AG04449 (cell line): ENCODE measurements at regions not wholly inside any gene's neighbourhood (a gene's known extent, or its start where the extent isn't known, plus 50 kb on each side); places are given as distances from the start of the nearest gene placed in this dataset.

Experiments used
- CTCF ChIA-PET: fragments of 350-600 bp; formaldehyde crosslinking; extraction: SDS; loops from one replicate; lab custom pipeline; 2021; ENCODE audit warnings: antibody characterized with exemption; lab: Yijun Ruan, JAX
- POLR2A ChIA-PET: fragments of 400-600, 350-600 bp; formaldehyde crosslinking; extraction: SDS; loops from one replicate; lab custom pipeline; 2020; ENCODE audit warnings: antibody characterized with exemption, inconsistent platforms; lab: Yijun Ruan, JAX
- DNase-seq: peaks from one replicate; pipeline ENCODE4 v3.0.0-alpha.2; 2010; ENCODE audit warnings: low read depth, low spot score
- H3K4me3 ChIP-seq: 2 replicates; pipeline ENCODE4 v1.5.1; 2011; ENCODE audit warnings: low read depth, mild to moderate bottlenecking, control low read depth, low read length
- TF ChIP-seq, protein P1 (sequence below): IDR thresholded peaks from one replicate; pipeline ENCODE4 v1.5.1; 2011; ENCODE audit warnings: mild to moderate bottlenecking, moderate library complexity, low read length, control low read depth, inconsistent platforms; ENCODE audit not compliant: insufficient read depth; ENCODE audit errors: missing control alignments

DNA sequence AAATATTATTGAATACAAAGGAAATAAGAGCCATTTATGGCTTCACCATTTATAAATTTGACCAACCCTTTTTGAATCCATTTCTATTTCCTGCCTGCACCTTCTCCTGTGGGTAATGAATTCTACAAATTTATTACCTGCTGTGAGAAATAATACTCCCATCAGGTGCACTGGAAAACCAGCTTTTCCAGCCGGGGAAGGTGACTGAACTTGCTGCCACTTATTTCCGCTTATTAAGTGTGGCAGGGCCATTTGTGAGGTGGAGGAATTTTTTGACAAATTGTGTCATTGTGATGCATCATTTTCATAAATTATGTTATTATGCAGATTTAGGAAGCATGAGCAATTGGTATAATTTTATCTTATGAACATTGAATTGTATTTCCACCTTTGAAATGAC lies 151.1 kb downstream of the SQOR start:
- DNase-seq: no peak
- POLR2A ChIA-PET: no interaction called here
- TF ChIP-seq, protein P1, sequence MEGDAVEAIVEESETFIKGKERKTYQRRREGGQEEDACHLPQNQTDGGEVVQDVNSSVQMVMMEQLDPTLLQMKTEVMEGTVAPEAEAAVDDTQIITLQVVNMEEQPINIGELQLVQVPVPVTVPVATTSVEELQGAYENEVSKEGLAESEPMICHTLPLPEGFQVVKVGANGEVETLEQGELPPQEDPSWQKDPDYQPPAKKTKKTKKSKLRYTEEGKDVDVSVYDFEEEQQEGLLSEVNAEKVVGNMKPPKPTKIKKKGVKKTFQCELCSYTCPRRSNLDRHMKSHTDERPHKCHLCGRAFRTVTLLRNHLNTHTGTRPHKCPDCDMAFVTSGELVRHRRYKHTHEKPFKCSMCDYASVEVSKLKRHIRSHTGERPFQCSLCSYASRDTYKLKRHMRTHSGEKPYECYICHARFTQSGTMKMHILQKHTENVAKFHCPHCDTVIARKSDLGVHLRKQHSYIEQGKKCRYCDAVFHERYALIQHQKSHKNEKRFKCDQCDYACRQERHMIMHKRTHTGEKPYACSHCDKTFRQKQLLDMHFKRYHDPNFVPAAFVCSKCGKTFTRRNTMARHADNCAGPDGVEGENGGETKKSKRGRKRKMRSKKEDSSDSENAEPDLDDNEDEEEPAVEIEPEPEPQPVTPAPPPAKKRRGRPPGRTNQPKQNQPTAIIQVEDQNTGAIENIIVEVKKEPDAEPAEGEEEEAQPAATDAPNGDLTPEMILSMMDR: no peak
- CTCF ChIA-PET: interaction anchor here (1.0 kb wide), 1 partner anchor 81 kb away, joined by 3 read pairs; no protein-coding TSS in a partner anchor
- H3K4me3 ChIP-seq: no peak overlapping the region

DNA sequence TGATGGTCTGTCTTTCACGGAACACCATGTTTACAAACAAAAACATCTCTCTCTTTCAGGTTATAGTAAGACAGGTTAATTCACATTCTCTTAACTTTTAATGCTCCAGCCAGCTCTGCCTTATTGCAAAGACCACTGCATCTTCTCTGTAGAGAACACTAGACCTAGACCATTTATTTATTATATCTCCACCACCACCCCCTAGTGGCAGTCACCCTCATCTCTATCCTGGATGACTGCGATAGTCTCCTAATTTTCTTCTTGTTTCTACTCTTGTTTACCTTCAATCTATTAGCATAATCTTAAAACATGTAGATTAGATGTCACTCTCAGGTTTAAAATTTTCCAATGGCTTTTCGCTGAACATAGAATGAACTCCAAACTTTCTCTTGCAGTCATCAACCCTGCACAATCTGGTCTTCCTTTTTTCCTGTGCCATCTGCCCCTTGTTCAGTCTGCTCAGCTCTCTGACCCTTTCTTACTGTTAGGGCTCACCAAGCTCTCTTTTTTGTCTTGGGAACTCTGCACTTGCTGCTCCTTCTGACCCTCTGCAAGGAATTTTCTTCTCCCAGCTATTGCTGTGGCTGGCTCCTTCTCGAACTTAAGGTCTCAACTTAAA lies 155.6 kb downstream of the SQOR start:
- H3K4me3 ChIP-seq: no peak overlapping the region
- no peak for DNase-seq
- TF ChIP-seq, protein P1: peak; percentile 40
- ChIA-PET POLR2A (no interaction called here), CTCF (interaction anchor here (1.0 to 3.9 kb wide), 7 partner anchors 8 to 86 kb away, joined by 3 to 23 read pairs (median 6); no protein-coding TSS in a partner anchor)

DNA sequence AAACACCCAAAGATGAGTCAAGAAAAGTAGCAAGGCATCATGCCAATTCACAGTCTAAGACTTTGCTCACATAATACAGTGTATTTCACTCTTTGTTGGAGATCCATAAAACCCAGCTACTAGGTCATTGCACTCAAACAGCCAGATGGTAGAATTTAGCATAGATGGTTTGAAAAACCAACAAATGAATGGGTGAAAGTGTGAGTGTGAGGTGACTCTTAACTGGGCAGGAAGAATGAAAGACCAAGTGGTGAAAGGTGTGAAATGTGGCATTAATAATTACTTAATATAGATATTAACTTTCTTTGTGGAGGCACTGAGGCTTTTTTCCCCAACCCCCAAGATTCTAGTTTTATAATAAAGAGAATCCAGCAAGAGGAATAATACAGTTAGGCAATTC lies 159.5 kb downstream of the SQOR start:
- no peak for DNase-seq
- POLR2A ChIA-PET: no interaction called here
- TF ChIP-seq, protein P1: no peak
- no peak overlapping the region for H3K4me3 ChIP-seq
- CTCF ChIA-PET: interaction anchor here (0.9 to 1.1 kb wide), 2 partner anchors 86 to 88 kb away, joined by 3 read pairs; no protein-coding TSS in a partner anchor

DNA sequence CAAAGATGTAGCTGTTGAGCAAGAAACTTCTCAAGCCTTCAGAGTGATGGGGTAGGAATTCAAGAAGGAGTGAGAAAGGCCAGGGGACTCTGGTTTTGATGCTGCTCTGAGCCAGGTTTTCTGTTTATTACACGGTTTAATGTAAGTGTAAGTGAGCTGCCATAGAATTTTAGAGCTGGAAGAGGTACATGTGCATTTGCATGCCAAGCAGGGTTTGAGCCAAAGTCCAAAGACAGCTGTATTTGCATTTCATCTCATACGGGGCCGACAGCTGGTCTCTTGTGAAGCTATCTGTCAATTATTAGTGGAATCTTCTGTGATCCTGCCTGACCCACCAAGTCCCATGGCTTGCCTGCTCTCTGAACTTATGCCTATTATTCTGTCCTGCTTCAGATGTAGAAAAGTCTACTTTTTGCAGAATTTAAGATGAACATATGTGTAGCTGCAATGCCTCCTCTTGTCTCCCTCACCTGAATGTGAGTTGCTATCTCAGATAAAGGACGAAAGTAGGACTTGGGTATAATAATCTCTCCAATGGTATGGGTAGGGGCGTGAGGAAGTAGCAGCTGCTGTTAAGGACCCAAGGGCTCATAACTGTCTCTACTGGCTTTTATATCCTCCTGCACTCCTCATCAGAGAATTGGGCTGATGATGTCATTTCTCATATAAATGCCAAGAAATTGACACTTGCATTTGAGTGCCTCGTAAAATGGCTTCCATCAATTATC lies 160.0 kb downstream of the SQOR start:
- TF ChIP-seq, protein P1: no peak
- H3K4me3 ChIP-seq: no peak overlapping the region
- no peak for DNase-seq
- CTCF ChIA-PET: interaction anchor here (0.9 to 1.1 kb wide), 2 partner anchors 86 to 89 kb away, joined by 3 read pairs; no protein-coding TSS in a partner anchor
- POLR2A ChIA-PET: no interaction called here

DNA sequence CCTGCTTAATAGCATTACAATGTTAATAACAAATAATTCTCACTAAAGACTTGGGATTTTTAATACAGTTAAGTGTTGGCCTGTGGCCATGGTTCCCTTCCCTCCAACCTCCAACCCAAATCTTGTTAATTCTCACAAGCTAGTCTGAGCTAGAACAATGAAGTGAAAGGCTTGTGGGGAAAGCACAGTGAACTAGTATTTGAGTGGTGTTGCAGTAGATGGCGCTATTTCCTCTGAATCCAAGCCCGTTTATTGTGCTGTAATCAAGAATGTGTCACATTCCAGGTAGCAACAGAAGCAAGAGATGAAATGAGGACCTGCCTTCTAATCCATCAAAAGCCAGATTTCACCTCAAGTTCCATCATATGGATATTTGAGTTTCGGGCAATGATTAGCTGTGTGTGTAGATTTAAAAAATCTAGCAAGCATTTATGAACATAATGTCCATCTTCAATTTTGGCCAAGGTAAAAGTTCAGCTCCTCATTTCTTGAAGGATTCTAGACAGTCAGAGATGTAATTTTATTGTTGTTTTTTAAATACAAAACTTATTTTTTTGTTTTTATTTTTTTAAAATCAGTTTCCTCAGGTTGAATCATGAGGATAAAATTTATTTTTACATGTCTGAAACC lies 160.7 kb downstream of the SQOR start:
- TF ChIP-seq, protein P1: peak; percentile 25
- no peak for DNase-seq
- POLR2A ChIA-PET: interaction anchor here (0.6 kb wide), 1 partner anchor 684 kb away, joined by 4 read pairs; no protein-coding TSS in a partner anchor
- H3K4me3 ChIP-seq: no peak overlapping the region
- CTCF ChIA-PET: interaction anchor here (0.7 to 1.2 kb wide), 4 partner anchors 9 to 90 kb away, joined by 3 to 4 read pairs (median 3); no protein-coding TSS in a partner anchor
